ENCODE measurements at regions not wholly inside any gene's neighbourhood (a gene's known extent, or its start where the extent isn't known, plus 50 kb on each side); places are given as distances from the start of the nearest gene placed in this dataset.

GRCh38 chr2:138959031-138959430 lies 178.8 kb upstream of the NXPH2 start:
- peaks cover 0 to 3% (median 0%) of the 10 kb centered on the region in 4 donors for H3K9me3 ChIP-seq (ENCODE audit: control insufficient read depth in 4 of 4, insufficient read depth in 3 of 4, low read length in 3 of 4)
- ATAC-seq (ENCODE audit: insufficient read depth, low FRiP score) (no peak), DNase-seq (no peak)
- TF ChIP-seq CTCF (IDR thresholded peaks at IDR 0.05; ENCODE audit: control extremely low read depth, extremely low read depth): no peak
- WGBS, 2 donors: 90 to 92% methylated on average over 2 of the region's 2 CpGs
- no peaks in the 10 kb centered on the region for H3K36me3 ChIP-seq (ENCODE audit: control insufficient read depth in 4 of 4, insufficient read depth in 4 of 4, low read length in 4 of 4)
- no peaks in the 10 kb centered on the region for H3K27me3 ChIP-seq (ENCODE audit: control insufficient read depth in 3 of 3, insufficient read depth in 3 of 3, low read length in 2 of 3)
- H3K4me3 ChIP-seq: no peak overlapping the region
- H3K9ac ChIP-seq (ENCODE audit: insufficient read depth in 1 of 2, low read length in 2 of 2): no peak overlapping the region
- no peaks in the 10 kb centered on the region for H3K4me1 ChIP-seq (ENCODE audit: control insufficient read depth in 5 of 5, insufficient read depth in 5 of 5, low read length in 5 of 5)
- H3K27ac ChIP-seq (ENCODE audit: low read depth in 1 of 2, low read length in 1 of 2): no peak overlapping the region

- Histone ChIP-seq H3K27ac (ENCODE audit: low read depth in 1 of 2, low read length in 1 of 2) (no peak overlapping the region), H3K4me3 (no peak overlapping the region), H3K9ac (ENCODE audit: insufficient read depth in 1 of 2, low read length in 2 of 2) (no peak overlapping the region), H3K9me3 (ENCODE audit: control insufficient read depth in 4 of 4, insufficient read depth in 3 of 4, low read length in 3 of 4) (peaks cover 0 to 3% (median 0%) of the 10 kb centered on the region in 4 donors), H3K36me3 (ENCODE audit: control insufficient read depth in 4 of 4, insufficient read depth in 4 of 4, low read length in 4 of 4) (no peaks in the 10 kb centered on the region), H3K27me3 (ENCODE audit: control insufficient read depth in 3 of 3, insufficient read depth in 3 of 3, low read length in 2 of 3) (no peaks in the 10 kb centered on the region), H3K4me1 (ENCODE audit: control insufficient read depth in 5 of 5, insufficient read depth in 5 of 5, low read length in 5 of 5) (no peaks in the 10 kb centered on the region)
- no peak for TF ChIP-seq CTCF (IDR thresholded peaks at IDR 0.05; ENCODE audit: control extremely low read depth, extremely low read depth)
- ATAC-seq (ENCODE audit: insufficient read depth, low FRiP score): no peak
- 36 to 68% methylated on average over 2 of the region's 2 CpGs for WGBS, 2 donors
- DNase-seq: no peak
Measured at GRCh38 chr2:138956116-138956515, 175.9 kb upstream of the NXPH2 start.

- DNase-seq (peak; percentile 2 to 21 (median 17)), ATAC-seq (ENCODE audit: insufficient read depth, low FRiP score) (no peak)
- no peaks in the 10 kb centered on the region for H3K27me3 ChIP-seq (ENCODE audit: control insufficient read depth in 3 of 3, insufficient read depth in 3 of 3, low read length in 2 of 3)
- no peak overlapping the region for H3K27ac ChIP-seq (ENCODE audit: low read depth in 1 of 2, low read length in 1 of 2)
- 76 to 88% methylated on average over 2 of the region's 2 CpGs for WGBS, 2 donors
- H3K9ac ChIP-seq (ENCODE audit: insufficient read depth in 1 of 2, low read length in 2 of 2): no peak overlapping the region
- peaks cover 0 to 3% (median 0%) of the 10 kb centered on the region in 4 donors for H3K9me3 ChIP-seq (ENCODE audit: control insufficient read depth in 4 of 4, insufficient read depth in 3 of 4, low read length in 3 of 4)
- no peak for TF ChIP-seq CTCF (IDR thresholded peaks at IDR 0.05; ENCODE audit: control extremely low read depth, extremely low read depth)
- H3K4me3 ChIP-seq: no peak overlapping the region
- no peaks in the 10 kb centered on the region for H3K4me1 ChIP-seq (ENCODE audit: control insufficient read depth in 5 of 5, insufficient read depth in 5 of 5, low read length in 5 of 5)
- no peaks in the 10 kb centered on the region for H3K36me3 ChIP-seq (ENCODE audit: control insufficient read depth in 4 of 4, insufficient read depth in 4 of 4, low read length in 4 of 4)
Measured at GRCh38 chr2:138950486-138950885, 170.3 kb upstream of the NXPH2 start.

GRCh38 chr2:138949517-138949916 lies 169.3 kb upstream of the NXPH2 start:
- no peaks in the 10 kb centered on the region for H3K27me3 ChIP-seq (ENCODE audit: control insufficient read depth in 3 of 3, insufficient read depth in 3 of 3, low read length in 2 of 3)
- WGBS, 2 donors: 77 to 83% methylated on average over 3 of the region's 3 CpGs
- H3K4me1 ChIP-seq (ENCODE audit: control insufficient read depth in 5 of 5, insufficient read depth in 5 of 5, low read length in 5 of 5): no peaks in the 10 kb centered on the region
- ATAC-seq (ENCODE audit: insufficient read depth, low FRiP score): no peak
- H3K36me3 ChIP-seq (ENCODE audit: control insufficient read depth in 4 of 4, insufficient read depth in 4 of 4, low read length in 4 of 4): no peaks in the 10 kb centered on the region
- DNase-seq: no peak
- no peak overlapping the region for H3K4me3 ChIP-seq
- no peak overlapping the region for H3K27ac ChIP-seq (ENCODE audit: low read depth in 1 of 2, low read length in 1 of 2)
- peaks cover 0 to under 1% (median 0%) of the 10 kb centered on the region in 4 donors for H3K9me3 ChIP-seq (ENCODE audit: control insufficient read depth in 4 of 4, insufficient read depth in 3 of 4, low read length in 3 of 4)
- TF ChIP-seq CTCF (IDR thresholded peaks at IDR 0.05; ENCODE audit: control extremely low read depth, extremely low read depth): no peak
- H3K9ac ChIP-seq (ENCODE audit: insufficient read depth in 1 of 2, low read length in 2 of 2): no peak overlapping the region

All from lung (tissue), 11 donors.